ENCODE measurements at regions not wholly inside any gene's neighbourhood (a gene's known extent, or its start where the extent isn't known, plus 50 kb on each side); places are given as distances from the start of the nearest gene placed in this dataset.

- no peak overlapping the region for H3K56ac ChIP-seq (ENCODE audit: extremely low read depth, insufficient read depth, low read length)
- H2BK5ac ChIP-seq (ENCODE audit: low read depth, low read length, poor library complexity, severe bottlenecking), result no peak overlapping the region
- no peaks in the 10 kb centered on the region; the same call in 1 of the 2 replicates for H3K9me3 ChIP-seq (ENCODE audit: control insufficient read depth, insufficient read depth, low read length)
- H3K27me3 ChIP-seq (ENCODE audit: control insufficient read depth, insufficient read depth, low read length), result peaks cover 10% of the 10 kb centered on the region; the same call in 1 of the 2 replicates
- no peak overlapping the region for H3K9ac ChIP-seq (ENCODE audit: low read depth, low read length)
- H3K4me1 ChIP-seq (ENCODE audit: control insufficient read depth, insufficient read depth, low read length), result no peaks in the 10 kb centered on the region; the same call in 1 of the 2 replicates
- no peak overlapping the region for H2AK5ac ChIP-seq (ENCODE audit: low read depth, low read length)
- no peaks in the 10 kb centered on the region for H3K79me1 ChIP-seq (ENCODE audit: low read depth in 1 of 2, low read length in 2 of 2)
- ATAC-seq (ENCODE audit: low read depth) (no peak), DNase-seq (no peak)
- H3K27ac ChIP-seq (ENCODE audit: insufficient read depth, low read length), result no peak overlapping the region
- H4K5ac ChIP-seq (ENCODE audit: low read depth, low read length), result no peak overlapping the region
- BruUV-seq (replicated peaks), result no TSS peak
- ChIA-PET POLR2A (ENCODE audit: unreplicated experiment) (no interaction called here), CTCF (no interaction called here)
- in situ Hi-C loops (cut with MboI; ENCODE audit: low sequenced_read_pairs) (no loop called here), intact Hi-C loops (cut with micrococcal nuclease) (no loop called here), dilution Hi-C loops (cut with HindIII; ENCODE audit: low sequenced_read_pairs, unreplicated experiment) (no loop called here)
- H3K4me3 ChIP-seq (ENCODE audit: insufficient read depth, low read depth, low read length), result no peak overlapping the region
- no peak overlapping the region for H3K14ac ChIP-seq (replicated peaks; ENCODE audit: low read depth, low read length)
- no CpG with 5 or more reads among the region's 4 CpGs for WGBS, 2 experiments (ENCODE audit: extremely low coverage in 2 of 2, insufficient read length in 1 of 2)
- no peaks in the 10 kb centered on the region for H3K36me3 ChIP-seq (ENCODE audit: control insufficient read depth, insufficient read depth, low read length)
- no peak overlapping the region for H3K4me2 ChIP-seq (ENCODE audit: low read depth, low read length)
- no peak overlapping the region for H2AFZ ChIP-seq (replicated peaks; ENCODE audit: low read length, poor library complexity)
- no peak overlapping the region for H3K4ac ChIP-seq (ENCODE audit: low read depth, low read length)
- H2AK9ac ChIP-seq (replicated peaks; ENCODE audit: low read depth, low read length, poor library complexity), result no peak overlapping the region
- no peak overlapping the region for H2BK15ac ChIP-seq (ENCODE audit: low read depth, low read length)
- no peak overlapping the region for H3K18ac ChIP-seq (ENCODE audit: low read depth, low read length)
- TF ChIP-seq USF2 (IDR thresholded peaks at IDR 0.05; ENCODE audit: low read depth, low read length) (no peak), MAZ (IDR thresholded peaks at IDR 0.05; ENCODE audit: borderline replicate concordance, low read depth, low read length) (no peak), CHD1 (IDR thresholded peaks at IDR 0.05; ENCODE audit: low read depth, low read length) (no peak), ELK1 (IDR thresholded peaks at IDR 0.05; ENCODE audit: borderline replicate concordance, low read depth, low read length) (no peak), MXI1 (IDR thresholded peaks at IDR 0.05; ENCODE audit: borderline replicate concordance, low read depth, low read length) (no peak), POLR2A (IDR thresholded peaks at IDR 0.05; ENCODE audit: low read depth, low read length) (no peak), SMC3 (IDR thresholded peaks at IDR 0.05; ENCODE audit: low read depth, low read length) (no peak), RAD21 (IDR thresholded peaks at IDR 0.05; ENCODE audit: low read length) (no peak), CTCF (conservative IDR thresholded peaks at IDR 0.05; ENCODE audit: low read depth, low read length) (no peak), FOS (IDR thresholded peaks at IDR 0.05; ENCODE audit: low read depth, low read length) (no peak), MAFK (IDR thresholded peaks at IDR 0.05; ENCODE audit: low read depth, low read length) (no peak), RCOR1 (IDR thresholded peaks at IDR 0.05; ENCODE audit: insufficient replicate concordance, low read length) (no peak), BHLHE40 (IDR thresholded peaks at IDR 0.05; ENCODE audit: low read depth, low read length) (no peak), CEBPB (IDR thresholded peaks at IDR 0.05; ENCODE audit: low read depth, low read length) (no peak), RFX5 (IDR thresholded peaks at IDR 0.05; ENCODE audit: low read depth, low read length) (no peak), NFE2L2 (IDR thresholded peaks at IDR 0.05; ENCODE audit: low read depth, low read length) (no peak)
- H4K91ac ChIP-seq (ENCODE audit: insufficient read depth, low read depth, low read length), result no peak overlapping the region
- H4K8ac ChIP-seq (ENCODE audit: low read depth in 2 of 2, low read length in 2 of 2), result no peak overlapping the region
- H3K23ac ChIP-seq (ENCODE audit: low read depth, low read length), result no peak overlapping the region
- H4K20me1 ChIP-seq (ENCODE audit: insufficient read depth, low read length), result no peaks in the 10 kb centered on the region
- no peaks in the 10 kb centered on the region for H3K9me1 ChIP-seq (ENCODE audit: insufficient read depth, low read length)
- no peak overlapping the region for H2BK20ac ChIP-seq (ENCODE audit: low read depth, low read length)
- no peak overlapping the region for H2BK120ac ChIP-seq (ENCODE audit: low read depth, low read length)
Observed at GRCh38 chr3:72191209-72191960, 406.4 kb upstream of the PROK2 start.

Measured in IMR-90 (cell line).